ENCODE measurements at regions not wholly inside any gene's neighbourhood (a gene's known extent, or its start where the extent isn't known, plus 50 kb on each side); places are given as distances from the start of the nearest gene placed in this dataset.
"Not testable (repeated sequence)": the region's sequence is repeated elsewhere in the genome, so short reads cannot be mapped to it uniquely, and the experiment has no call there.

- ATAC-seq (replicated peaks in 6 of 8): peak in 1 of 8 experiments; percentile 36
- WGBS, 10 experiments: 0 to 71% (median 17%) methylated on average over 1 of the region's 1 CpG; no CpG with 5 or more reads in 3 of the 10 experiments
- Histone ChIP-seq H3K27ac (no peak overlapping the region), H3K4me3 (no peak overlapping the region), H3K4me1 (replicated peaks in 1 of 2) (no peaks in the 10 kb centered on the region)
- in situ Hi-C loops (cut with MboI; ENCODE audit: low pct_unique_long_range_greater_than_20kb in 2 of 9, low sequenced_read_pairs in 9 of 9, unreplicated experiment in 9 of 9): no loop called here
Measured at GRCh38 chr2:134008837-134009236, 245.0 kb upstream of the MGAT5 start.

GRCh38 chr2:134009440-134009839 is 244.4 kb upstream of the MGAT5 start:
- in situ Hi-C loops (cut with MboI; ENCODE audit: low pct_unique_long_range_greater_than_20kb in 2 of 9, low sequenced_read_pairs in 9 of 9, unreplicated experiment in 9 of 9): no loop called here
- Histone ChIP-seq H3K4me1 (replicated peaks in 1 of 2) (no peaks in the 10 kb centered on the region), H3K27ac (no peak overlapping the region), H3K4me3 (no peak overlapping the region)
- no peak for ATAC-seq (replicated peaks in 6 of 8)
- 40 to 95% (median 82%) methylated on average over 1 to 5 of the region's 8 CpGs; no CpG with 5 or more reads in 2 of the 10 experiments for WGBS, 10 experiments

- 0 to 56% (median 40%) methylated on average over 1 to 3 of the region's 17 CpGs; no CpG with 5 or more reads in 7 of the 10 experiments for WGBS, 10 experiments
- in situ Hi-C loops (cut with MboI; ENCODE audit: low pct_unique_long_range_greater_than_20kb in 2 of 9, low sequenced_read_pairs in 9 of 9, unreplicated experiment in 9 of 9); H3K4me1 ChIP-seq (replicated peaks in 1 of 2); H3K27ac ChIP-seq; H3K4me3 ChIP-seq; ATAC-seq (replicated peaks in 6 of 8): not testable (repeated sequence)
Measured at GRCh38 chr2:134009906-134010305, 244.0 kb upstream of the MGAT5 start.

GRCh38 chr2:134011936-134012586 is 241.8 kb upstream of the MGAT5 start:
- no peak for ATAC-seq (replicated peaks in 6 of 8)
- Histone ChIP-seq H3K27ac (no peak overlapping the region), H3K4me3 (no peak overlapping the region), H3K4me1 (replicated peaks in 1 of 2) (no peaks in the 10 kb centered on the region)
- 30 to 100% (median 91%) methylated on average over 2 to 6 of the region's 6 CpGs; no CpG with 5 or more reads in 1 of the 10 experiments for WGBS, 10 experiments
- in situ Hi-C loops (cut with MboI; ENCODE audit: low pct_unique_long_range_greater_than_20kb in 2 of 9, low sequenced_read_pairs in 9 of 9, unreplicated experiment in 9 of 9): no loop called here

- Histone ChIP-seq H3K4me3 (no peak overlapping the region), H3K4me1 (replicated peaks in 1 of 2) (no peaks in the 10 kb centered on the region), H3K27ac (no peak overlapping the region)
- no peak for ATAC-seq (replicated peaks in 6 of 8)
- WGBS, 10 experiments: 27 to 100% (median 88%) methylated on average over 1 to 3 of the region's 3 CpGs
- in situ Hi-C loops (cut with MboI; ENCODE audit: low pct_unique_long_range_greater_than_20kb in 2 of 9, low sequenced_read_pairs in 9 of 9, unreplicated experiment in 9 of 9): no loop called here
Measured at GRCh38 chr2:134014196-134014960, 239.5 kb upstream of the MGAT5 start.

GRCh38 chr2:134019871-134020270 is 234.0 kb upstream of the MGAT5 start:
- 11 to 100% (median 89%) methylated on average over 1 to 2 of the region's 2 CpGs; no CpG with 5 or more reads in 4 of the 10 experiments for WGBS, 10 experiments
- no peak overlapping the region for H3K4me3 ChIP-seq
- H3K4me1 ChIP-seq (replicated peaks in 1 of 2): no peaks in the 10 kb centered on the region
- H3K27ac ChIP-seq: no peak overlapping the region
- in situ Hi-C loops (cut with MboI; ENCODE audit: low pct_unique_long_range_greater_than_20kb in 2 of 9, low sequenced_read_pairs in 9 of 9, unreplicated experiment in 9 of 9): no loop called here
- no peak for ATAC-seq (replicated peaks in 6 of 8)

- whole genome bisulfite sequencing, 10 experiments: 33 to 100% (median 83%) methylated on average over 1 to 3 of the region's 3 CpGs; no CpG with 5 or more reads in 1 of the 10 experiments
- no peak overlapping the region for H3K27ac ChIP-seq
- no peaks in the 10 kb centered on the region for H3K4me1 ChIP-seq (replicated peaks in 1 of 2)
- no peak for ATAC-seq (replicated peaks in 6 of 8)
- no peak overlapping the region for H3K4me3 ChIP-seq
- in situ Hi-C loops (cut with MboI; ENCODE audit: low pct_unique_long_range_greater_than_20kb in 2 of 9, low sequenced_read_pairs in 9 of 9, unreplicated experiment in 9 of 9): no loop called here
Measured at GRCh38 chr2:134020608-134021007, 233.3 kb upstream of the MGAT5 start.

GRCh38 chr2:134021830-134022524 is 231.9 kb upstream of the MGAT5 start:
- WGBS, 10 experiments: 0 to 85% (median 59%) methylated on average over 2 to 5 of the region's 5 CpGs; no CpG with 5 or more reads in 2 of the 10 experiments
- Histone ChIP-seq H3K4me1 (replicated peaks in 1 of 2) (no peaks in the 10 kb centered on the region), H3K27ac (no peak overlapping the region), H3K4me3 (no peak overlapping the region)
- in situ Hi-C loops (cut with MboI; ENCODE audit: low pct_unique_long_range_greater_than_20kb in 2 of 9, low sequenced_read_pairs in 9 of 9, unreplicated experiment in 9 of 9): no loop called here
- no peak for ATAC-seq (replicated peaks in 6 of 8)

GRCh38 chr2:134023854-134024253 is 230.0 kb upstream of the MGAT5 start:
- 8 to 100% (median 72%) methylated on average over 1 to 5 of the region's 5 CpGs; no CpG with 5 or more reads in 3 of the 10 experiments for WGBS, 10 experiments
- H3K27ac ChIP-seq: no peak overlapping the region
- ATAC-seq (replicated peaks in 6 of 8): no peak
- in situ Hi-C loops (cut with MboI; ENCODE audit: low pct_unique_long_range_greater_than_20kb in 2 of 9, low sequenced_read_pairs in 9 of 9, unreplicated experiment in 9 of 9): no loop called here
- H3K4me3 ChIP-seq: no peak overlapping the region
- no peaks in the 10 kb centered on the region for H3K4me1 ChIP-seq (replicated peaks in 1 of 2)

GRCh38 chr2:134027980-134028379 is 225.9 kb upstream of the MGAT5 start:
- 0 to 100% (median 67%) methylated on average over 1 to 7 of the region's 21 CpGs; no CpG with 5 or more reads in 3 of the 10 experiments for whole genome bisulfite sequencing, 10 experiments

GRCh38 chr2:134029418-134029817 is 224.5 kb upstream of the MGAT5 start:
- WGBS, 10 experiments: 0 to 100% (median 74%) methylated on average over 1 to 6 of the region's 6 CpGs; no CpG with 5 or more reads in 2 of the 10 experiments
- Histone ChIP-seq H3K27ac (no peak overlapping the region), H3K4me3 (no peak overlapping the region), H3K4me1 (replicated peaks in 1 of 2) (no peaks in the 10 kb centered on the region)
- in situ Hi-C loops (cut with MboI; ENCODE audit: low pct_unique_long_range_greater_than_20kb in 2 of 9, low sequenced_read_pairs in 9 of 9, unreplicated experiment in 9 of 9): no loop called here
- ATAC-seq (replicated peaks in 6 of 8): no peak

More at GRCh38 chr2:134027980-134028379, 225.9 kb upstream of the MGAT5 start:
- H3K27ac ChIP-seq: no peak overlapping the region
- no peaks in the 10 kb centered on the region for H3K4me1 ChIP-seq (replicated peaks in 1 of 2)
- ATAC-seq (replicated peaks in 6 of 8): peak in 3 of 8 experiments; percentile 71 to 94 (median 80)
- in situ Hi-C loops (cut with MboI; ENCODE audit: low pct_unique_long_range_greater_than_20kb in 2 of 9, low sequenced_read_pairs in 9 of 9, unreplicated experiment in 9 of 9): no loop called here
- H3K4me3 ChIP-seq: no peak overlapping the region

GRCh38 chr2:134031539-134031938 is 222.3 kb upstream of the MGAT5 start:
- H3K4me1 ChIP-seq (replicated peaks in 1 of 2): no peaks in the 10 kb centered on the region
- no peak overlapping the region for H3K27ac ChIP-seq
- WGBS, 10 experiments: 0 to 98% (median 74%) methylated on average over 2 to 5 of the region's 6 CpGs; no CpG with 5 or more reads in 2 of the 10 experiments
- no peak overlapping the region for H3K4me3 ChIP-seq
- in situ Hi-C loops (cut with MboI; ENCODE audit: low pct_unique_long_range_greater_than_20kb in 2 of 9, low sequenced_read_pairs in 9 of 9, unreplicated experiment in 9 of 9): no loop called here
- ATAC-seq (replicated peaks in 6 of 8): no peak

Measured in motor neuron (in vitro differentiated cells).